H1 (cell line): ENCODE measurements at regions not wholly inside any gene's neighbourhood (a gene's known extent, or its start where the extent isn't known, plus 50 kb on each side); places are given as distances from the start of the nearest gene placed in this dataset.

Experiments used
- CBX5 ChIP-seq: fragments of 300-800, 300-1000 bp; sonication (generic); IDR thresholded peaks from 2 replicates; pipeline ENCODE4 v1.7.1; 2016; ENCODE audit warnings: antibody characterized with exemption, low read length, low read depth
- CTCF ChIP-seq, 3 experiments: IDR thresholded peaks; 1 replicate in 2 of 3; 2 replicates in 1 of 3; pipeline versions ENCODE4 v1.5.1 to v1.6.1; 2011; ENCODE audit warnings: low read length in 3 of 3, mild to moderate bottlenecking in 3 of 3, inconsistent platforms in 2 of 3, low read depth in 1 of 3, moderate library complexity in 1 of 3; ENCODE audit not compliant: insufficient read depth in 1 of 3; ENCODE audit errors: control extremely low read depth in 1 of 3
- EZH2 ChIP-seq: fragments of 200-600 bp; sonication (generic); IDR thresholded peaks from 2 replicates; pipeline ENCODE4 v1.7.1; 2012; ENCODE audit warnings: low read depth, mild to moderate bottlenecking, moderate library complexity, low read length, inconsistent platforms; ENCODE audit not compliant: severe bottlenecking
- JUN ChIP-seq: IDR thresholded peaks from 2 replicates; pipeline ENCODE4 v1.6.1; 2011; ENCODE audit warnings: low read depth, mild to moderate bottlenecking, improper control_type of control experiment, low read length
- MAX ChIP-seq: IDR thresholded peaks from 2 replicates; pipeline ENCODE4 v1.6.1; 2012; ENCODE audit warnings: inconsistent platforms
- POLR2A ChIP-seq, 2 experiments: IDR thresholded peaks; 1 replicate in 1 of 2; 2 replicates in 1 of 2; pipeline ENCODE4 v1.6.1; 2011; ENCODE audit warnings: low read depth in 2 of 2, low read length in 2 of 2, mild to moderate bottlenecking in 2 of 2; ENCODE audit errors: control extremely low read depth in 1 of 2

- TF ChIP-seq EZH2 (no peak), CBX5 (no peak), MAX (no peak), CTCF (IDR thresholded peaks at IDR 0.05; ENCODE audit: control extremely low read depth in 1 of 3, insufficient read depth in 1 of 3, low read depth in 1 of 3, low read length in 3 of 3) (no peak), JUN (no peak), POLR2A (IDR thresholded peaks at IDR 0.05; ENCODE audit: control extremely low read depth in 1 of 2, low read depth in 2 of 2, low read length in 2 of 2) (no peak)
Measured at GRCh38 chr12:124481772-124482566, 85.4 kb downstream of the NCOR2 start.
